Breast epithelium (tissue), 4 donors: ENCODE measurements at regions not wholly inside any gene's neighbourhood (a gene's known extent, or its start where the extent isn't known, plus 50 kb on each side); places are given as distances from the start of the nearest gene placed in this dataset.

Source experiments
- DNase-seq, 2 donors: peaks; one replicate each; pipeline ENCODE4 v3.0.0-alpha.2; 2019; ENCODE audit warnings: low spot score in 2 of 2
- H3K27ac ChIP-seq, 2 donors: fragments of 200-600 bp; sonication (generic) in 1 of 2; one replicate each; pipeline ENCODE4 v1.5.1; 2016 to 2019; ENCODE audit warnings: mild to moderate bottlenecking in 1 of 2
- H3K27me3 ChIP-seq, 2 donors: fragments of 200-600 bp; sonication (generic) in 1 of 2; one replicate each; pipeline versions ENCODE4 v1.5.1 to v1.6.0; 2017 to 2019; ENCODE audit warnings: control low read depth in 1 of 2, mild to moderate bottlenecking in 1 of 2
- H3K36me3 ChIP-seq: fragments of 200-600 bp; one replicate; pipeline ENCODE4 v1.5.1; 2019
- H3K4me1 ChIP-seq, 2 donors: fragments of 200-600 bp; sonication (generic); one replicate each; pipeline ENCODE4 v1.5.1; 2016 to 2019; ENCODE audit warnings: control low read depth in 1 of 2
- H3K4me3 ChIP-seq, 3 donors: fragments of 200-600 bp; sonication (generic); 1 replicate in 2 of 3; 2 replicates in 1 of 3; pipeline ENCODE4 v1.5.1; 2016 to 2019; ENCODE audit warnings: mild to moderate bottlenecking in 3 of 3, moderate library complexity in 2 of 3
- H3K9me3 ChIP-seq, 2 donors: fragments of 200-600 bp; sonication (generic) in 1 of 2; one replicate each; pipeline ENCODE4 v1.5.1; 2016 to 2019; ENCODE audit warnings: control low read depth in 1 of 2
- POLR2A ChIP-seq: fragments of 450-650 bp; IDR thresholded peaks from one replicate; pipeline ENCODE4 v1.6.1; 2016; ENCODE audit warnings: antibody characterized with exemption, mild to moderate bottlenecking, moderate library complexity
- POLR2AphosphoS5 ChIP-seq, 3 donors: sonication (generic); formaldehyde crosslinking; IDR thresholded peaks; one replicate each; pipeline ENCODE4 v1.6.1; 2017; ENCODE audit warnings: antibody characterized with exemption in 3 of 3
- intact Hi-C: fragments of 100-400 bp; cut with DNase I; formaldehyde crosslinking; loops from one replicate; pipeline ENCODE4 v1.15.1; 2023; ENCODE audit warnings: low total_unique reads
- TF ChIP-seq, protein P1 (sequence below), 3 donors: fragments of 450-650 bp; IDR thresholded peaks; one replicate each; pipeline ENCODE4 v1.5.1; 2016 to 2017; ENCODE audit warnings: antibody characterized with exemption in 3 of 3, mild to moderate bottlenecking in 3 of 3, moderate library complexity in 3 of 3

DNA sequence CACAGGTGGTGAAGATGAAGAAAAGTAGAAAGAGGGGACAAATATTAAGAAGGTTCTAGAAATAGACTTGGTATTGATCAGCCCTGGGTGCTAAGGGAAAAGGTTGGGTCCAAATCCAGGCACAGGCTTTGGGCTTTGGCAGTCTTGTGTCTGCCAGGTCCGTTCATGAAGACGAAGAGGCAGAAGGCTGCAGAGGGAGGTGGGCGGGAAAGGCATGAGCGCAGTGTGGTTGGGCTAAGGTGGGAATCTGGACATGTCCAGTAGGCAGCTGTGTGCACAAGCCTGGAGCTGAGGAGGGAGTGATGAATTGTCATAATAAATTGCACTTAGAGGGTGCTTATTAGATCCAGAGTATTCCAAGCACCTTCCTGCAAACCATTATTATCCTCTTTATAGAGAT is 105.7 kb upstream of the TEX51 start:
- intact Hi-C loops = no loop called here
- no peak for TF ChIP-seq POLR2AphosphoS5 (IDR thresholded peaks at IDR 0.05)
- TF ChIP-seq POLR2A = no peak
- TF ChIP-seq, protein P1, sequence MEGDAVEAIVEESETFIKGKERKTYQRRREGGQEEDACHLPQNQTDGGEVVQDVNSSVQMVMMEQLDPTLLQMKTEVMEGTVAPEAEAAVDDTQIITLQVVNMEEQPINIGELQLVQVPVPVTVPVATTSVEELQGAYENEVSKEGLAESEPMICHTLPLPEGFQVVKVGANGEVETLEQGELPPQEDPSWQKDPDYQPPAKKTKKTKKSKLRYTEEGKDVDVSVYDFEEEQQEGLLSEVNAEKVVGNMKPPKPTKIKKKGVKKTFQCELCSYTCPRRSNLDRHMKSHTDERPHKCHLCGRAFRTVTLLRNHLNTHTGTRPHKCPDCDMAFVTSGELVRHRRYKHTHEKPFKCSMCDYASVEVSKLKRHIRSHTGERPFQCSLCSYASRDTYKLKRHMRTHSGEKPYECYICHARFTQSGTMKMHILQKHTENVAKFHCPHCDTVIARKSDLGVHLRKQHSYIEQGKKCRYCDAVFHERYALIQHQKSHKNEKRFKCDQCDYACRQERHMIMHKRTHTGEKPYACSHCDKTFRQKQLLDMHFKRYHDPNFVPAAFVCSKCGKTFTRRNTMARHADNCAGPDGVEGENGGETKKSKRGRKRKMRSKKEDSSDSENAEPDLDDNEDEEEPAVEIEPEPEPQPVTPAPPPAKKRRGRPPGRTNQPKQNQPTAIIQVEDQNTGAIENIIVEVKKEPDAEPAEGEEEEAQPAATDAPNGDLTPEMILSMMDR (IDR thresholded peaks at IDR 0.05) = no peak
- Histone ChIP-seq H3K4me1 (no peaks in the 10 kb centered on the region), H3K27me3 (peaks cover 0 to 17% of the 10 kb centered on the region in 2 donors), H3K27ac (no peak overlapping the region), H3K9me3 (no peaks in the 10 kb centered on the region), H3K36me3 (no peaks in the 10 kb centered on the region), H3K4me3 (no peak overlapping the region)
- peak in 1 of 2 donors; percentile 33 for DNase-seq

DNA sequence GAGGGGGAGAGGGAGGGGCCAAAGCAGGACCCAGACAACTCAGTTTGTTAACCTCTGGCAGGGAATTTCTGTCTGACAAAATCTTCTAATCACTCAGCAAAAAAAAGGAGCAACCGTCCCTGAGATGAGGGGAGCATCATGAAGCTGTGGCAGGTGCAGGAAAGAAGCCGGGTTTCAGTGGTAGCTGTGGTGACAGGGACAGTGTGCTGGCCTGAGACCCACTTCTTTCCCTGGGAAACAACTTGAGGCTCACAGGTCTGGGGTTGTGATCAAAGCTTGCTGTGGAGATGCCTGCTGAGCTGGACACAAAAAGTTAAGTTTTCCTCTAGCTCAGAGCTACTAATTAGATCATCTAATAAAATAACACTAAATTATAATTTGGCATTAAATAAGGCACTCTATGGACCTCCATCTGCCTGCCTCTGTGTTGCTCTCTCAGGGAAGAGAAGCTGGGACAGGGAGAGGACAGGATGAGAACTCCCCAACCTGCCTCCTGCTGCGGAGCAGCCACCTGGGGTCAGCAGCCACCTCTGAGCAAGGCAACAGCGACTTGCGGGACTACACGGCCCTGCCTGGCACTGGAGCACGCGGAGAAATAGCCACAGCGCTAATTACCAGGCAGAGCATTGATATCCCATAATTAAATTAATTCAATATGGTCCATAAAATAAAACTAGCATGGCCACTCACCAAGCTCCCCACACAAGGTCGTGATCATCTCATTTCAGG is 104.6 kb upstream of the TEX51 start:
- peaks cover 0 to 21% of the 10 kb centered on the region in 2 donors for H3K27me3 ChIP-seq
- H3K9me3 ChIP-seq = no peaks in the 10 kb centered on the region
- no peak for DNase-seq
- TF ChIP-seq POLR2AphosphoS5 (IDR thresholded peaks at IDR 0.05) (no peak), POLR2A (no peak)
- TF ChIP-seq, protein P1 (IDR thresholded peaks at IDR 0.05) = no peak
- H3K27ac ChIP-seq = no peak overlapping the region
- H3K4me1 ChIP-seq = no peaks in the 10 kb centered on the region
- intact Hi-C loops = no loop called here
- no peak overlapping the region for H3K4me3 ChIP-seq
- no peaks in the 10 kb centered on the region for H3K36me3 ChIP-seq

DNA sequence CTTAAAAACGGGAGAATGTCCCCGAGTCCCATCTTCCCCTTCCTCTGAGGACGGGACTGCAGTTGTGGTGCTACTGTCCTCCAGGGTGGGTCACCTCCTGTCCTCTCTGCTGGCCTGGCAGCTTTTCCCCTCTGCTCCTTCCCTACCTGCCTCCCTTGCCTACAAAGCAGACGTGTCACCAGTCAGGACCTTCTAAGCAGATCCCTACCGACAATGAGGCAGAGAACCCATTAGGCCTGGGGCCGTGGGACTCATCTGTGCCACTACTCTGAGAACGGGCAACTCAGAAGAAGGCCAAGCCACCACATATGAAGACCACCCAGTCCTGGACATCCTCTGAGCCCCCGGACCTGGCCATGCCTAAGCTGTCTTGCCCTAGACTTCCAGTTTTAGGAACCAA is 103.0 kb upstream of the TEX51 start:
- H3K36me3 ChIP-seq = no peaks in the 10 kb centered on the region
- TF ChIP-seq, protein P1 (IDR thresholded peaks at IDR 0.05) = no peak
- TF ChIP-seq POLR2AphosphoS5 (IDR thresholded peaks at IDR 0.05) = no peak
- TF ChIP-seq POLR2A = no peak
- peaks cover 0 to 21% of the 10 kb centered on the region in 2 donors for H3K27me3 ChIP-seq
- DNase-seq = no peak
- intact Hi-C loops = no loop called here
- no peak overlapping the region for H3K4me3 ChIP-seq
- no peak overlapping the region for H3K27ac ChIP-seq
- H3K9me3 ChIP-seq = no peaks in the 10 kb centered on the region
- no peaks in the 10 kb centered on the region for H3K4me1 ChIP-seq

DNA sequence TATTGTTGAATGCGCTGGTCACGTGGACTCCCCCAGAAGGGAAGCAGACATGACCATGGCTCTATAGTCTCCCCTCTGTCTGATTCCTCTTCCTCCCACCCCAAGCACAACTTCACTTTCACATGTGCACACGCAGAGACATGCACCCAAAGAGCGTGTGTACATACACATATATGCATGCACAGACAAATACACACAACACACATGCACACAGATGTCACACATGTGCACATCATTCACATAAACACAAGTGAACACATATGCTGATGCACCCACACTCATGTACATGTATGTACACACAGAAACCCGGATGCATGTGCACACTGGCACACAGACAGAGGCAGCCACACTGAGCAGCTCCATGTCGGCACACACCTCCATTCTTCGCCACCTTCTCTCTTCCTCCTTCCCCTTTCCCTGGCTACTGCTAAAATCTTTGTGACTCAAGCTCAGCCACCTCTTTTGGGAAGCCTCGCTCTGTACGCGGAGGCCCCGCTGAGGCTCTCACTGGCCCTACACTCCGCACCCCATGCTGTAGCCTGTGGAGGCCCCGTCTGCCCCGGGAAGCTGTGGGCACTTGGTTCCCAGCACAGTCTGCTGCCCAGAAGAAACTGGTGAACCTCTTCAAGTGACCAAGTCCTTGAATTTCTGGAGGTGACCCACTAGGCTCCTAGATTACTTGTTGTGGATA is 101.6 kb upstream of the TEX51 start:
- intact Hi-C loops = no loop called here
- Histone ChIP-seq H3K4me1 (no peaks in the 10 kb centered on the region), H3K9me3 (no peaks in the 10 kb centered on the region), H3K36me3 (no peaks in the 10 kb centered on the region), H3K27ac (no peak overlapping the region), H3K4me3 (no peak overlapping the region), H3K27me3 (peaks cover 0 to 12% of the 10 kb centered on the region in 2 donors)
- peak in 1 of 2 donors; percentile 20 for DNase-seq
- TF ChIP-seq POLR2AphosphoS5 (IDR thresholded peaks at IDR 0.05) (no peak), POLR2A (no peak)
- TF ChIP-seq, protein P1 (IDR thresholded peaks at IDR 0.05) = no peak

DNA sequence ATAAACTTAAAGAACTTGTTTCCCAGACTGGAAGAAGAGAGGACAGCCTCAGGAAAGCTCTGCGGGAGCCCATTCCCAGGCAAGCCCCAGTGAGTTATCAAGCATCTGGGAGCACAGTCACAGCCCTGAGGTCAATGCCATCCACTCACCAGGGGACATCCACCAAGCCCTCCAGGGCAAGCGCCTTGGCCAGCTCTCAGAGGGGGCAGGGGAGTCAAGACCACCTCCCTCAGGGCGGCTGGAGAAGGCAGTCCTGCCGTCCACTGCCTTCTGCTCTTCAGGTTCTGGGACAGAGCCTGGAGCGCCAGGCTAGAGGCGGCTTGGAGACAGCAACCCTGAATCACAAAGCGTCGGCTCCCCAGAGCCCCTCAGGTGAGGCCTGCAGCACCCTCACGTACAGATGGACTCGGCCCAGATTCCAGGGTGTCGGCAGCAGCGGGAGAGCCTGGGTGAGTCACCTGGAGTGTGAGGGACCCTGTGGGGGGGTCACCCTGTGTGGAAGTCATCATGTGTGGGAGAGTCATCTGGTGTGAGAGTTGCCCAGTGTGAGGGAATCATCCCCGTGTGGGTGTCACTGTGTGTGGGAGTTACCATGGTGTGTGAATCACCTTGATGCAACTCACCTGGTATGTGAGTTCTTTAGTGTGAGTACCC is 100.9 kb upstream of the TEX51 start:
- TF ChIP-seq POLR2AphosphoS5 (IDR thresholded peaks at IDR 0.05) (no peak), POLR2A (no peak)
- TF ChIP-seq, protein P1 (IDR thresholded peaks at IDR 0.05) = no peak
- peaks cover 0 to 5% of the 10 kb centered on the region in 2 donors for H3K27me3 ChIP-seq
- intact Hi-C loops = no loop called here
- no peak overlapping the region for H3K27ac ChIP-seq
- peak in 1 of 2 donors; percentile 40 for DNase-seq
- no peaks in the 10 kb centered on the region for H3K4me1 ChIP-seq
- no peaks in the 10 kb centered on the region for H3K36me3 ChIP-seq
- H3K4me3 ChIP-seq = no peak overlapping the region
- H3K9me3 ChIP-seq = no peaks in the 10 kb centered on the region
